DOHH2 (cell line): ENCODE measurements at regions not wholly inside any gene's neighbourhood (a gene's known extent, or its start where the extent isn't known, plus 50 kb on each side); places are given as distances from the start of the nearest gene placed in this dataset.

ENCODE experiments used
- CTCF ChIP-seq: fragments of 200-600 bp; sonication (generic); IDR thresholded peaks from one replicate; pipeline ENCODE4 v1.5.1; 2014; ENCODE audit warnings: antibody characterized with exemption, mild to moderate bottlenecking, low read depth, low read length; ENCODE audit not compliant: poor library complexity, severe bottlenecking
- EZH2phosphoT487 ChIP-seq: fragments of 200-600 bp; sonication (generic); IDR thresholded peaks from 2 replicates; pipeline ENCODE4 v1.6.1; 2017; ENCODE audit warnings: borderline replicate concordance, mild to moderate bottlenecking, antibody characterized with exemption, low read length, moderate library complexity, mixed read lengths

GRCh38 chr12:114555451-114555850 lies 128.5 kb downstream of the TBX3 start:
- TF ChIP-seq CTCF (no peak), EZH2phosphoT487 (no peak)
